Esophagus muscularis mucosa (tissue), 4 donors: ENCODE measurements at regions not wholly inside any gene's neighbourhood (a gene's known extent, or its start where the extent isn't known, plus 50 kb on each side); places are given as distances from the start of the nearest gene placed in this dataset.

Experiments
- EP300 ChIP-seq: sonication (generic); formaldehyde crosslinking; IDR thresholded peaks from one replicate; pipeline ENCODE4 v1.6.1; 2017; ENCODE audit warnings: antibody characterized with exemption
- POLR2A ChIP-seq: fragments of 450-650 bp; IDR thresholded peaks from one replicate; pipeline ENCODE4 v1.6.1; 2017; ENCODE audit warnings: antibody characterized with exemption, moderate library complexity, mild to moderate bottlenecking, low read depth
- TF ChIP-seq, protein P1 (sequence below), 3 experiments: fragments of 200-600 bp in 2 of 3; fragments of 450-650 bp in 1 of 3; sonication (generic) in 2 of 3; IDR thresholded peaks; one replicate each; pipeline ENCODE4 v1.5.1; 2017 to 2019; ENCODE audit warnings: antibody characterized with exemption in 3 of 3, mild to moderate bottlenecking in 2 of 3, moderate library complexity in 1 of 3

DNA sequence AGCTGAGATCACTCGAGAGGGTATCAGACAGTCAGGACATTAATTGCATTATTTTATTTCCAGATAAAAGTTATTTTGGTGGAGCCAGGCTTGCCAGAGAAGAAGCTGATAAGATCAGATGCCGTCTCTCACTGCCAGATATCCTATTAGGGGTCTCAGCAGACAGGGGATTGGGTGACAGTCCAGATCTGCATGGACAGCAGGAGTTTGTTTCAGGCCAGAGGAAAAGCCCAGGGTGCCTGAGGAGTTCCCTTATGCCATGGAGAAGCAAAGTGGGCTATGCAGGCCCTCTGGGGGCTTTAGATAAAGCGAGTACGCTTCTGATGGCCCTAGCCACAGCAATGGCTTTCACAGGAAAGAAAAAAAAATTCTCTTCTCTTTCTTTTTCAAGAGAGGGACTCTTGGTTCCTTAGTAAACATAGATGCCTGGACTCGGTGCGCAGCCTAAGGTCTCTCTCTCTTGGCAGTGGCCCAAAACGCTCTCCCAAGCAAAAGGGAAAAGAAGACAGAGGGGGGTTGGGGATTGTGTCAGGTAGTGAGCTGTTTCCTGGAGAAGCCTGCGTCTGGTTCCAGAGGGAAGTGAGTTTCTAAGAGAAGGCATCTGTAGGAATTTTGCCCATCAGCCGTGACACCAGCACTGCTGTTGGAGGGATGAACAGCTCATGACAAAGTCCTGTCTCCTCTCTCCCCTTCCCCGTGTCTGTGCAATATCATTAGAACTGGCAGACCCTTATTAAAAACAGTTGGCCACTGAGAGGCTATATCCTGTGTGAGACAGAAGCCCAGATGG is 166.3 kb upstream of the FOXF1 start:
- no peak for TF ChIP-seq EP300
- TF ChIP-seq, protein P1, sequence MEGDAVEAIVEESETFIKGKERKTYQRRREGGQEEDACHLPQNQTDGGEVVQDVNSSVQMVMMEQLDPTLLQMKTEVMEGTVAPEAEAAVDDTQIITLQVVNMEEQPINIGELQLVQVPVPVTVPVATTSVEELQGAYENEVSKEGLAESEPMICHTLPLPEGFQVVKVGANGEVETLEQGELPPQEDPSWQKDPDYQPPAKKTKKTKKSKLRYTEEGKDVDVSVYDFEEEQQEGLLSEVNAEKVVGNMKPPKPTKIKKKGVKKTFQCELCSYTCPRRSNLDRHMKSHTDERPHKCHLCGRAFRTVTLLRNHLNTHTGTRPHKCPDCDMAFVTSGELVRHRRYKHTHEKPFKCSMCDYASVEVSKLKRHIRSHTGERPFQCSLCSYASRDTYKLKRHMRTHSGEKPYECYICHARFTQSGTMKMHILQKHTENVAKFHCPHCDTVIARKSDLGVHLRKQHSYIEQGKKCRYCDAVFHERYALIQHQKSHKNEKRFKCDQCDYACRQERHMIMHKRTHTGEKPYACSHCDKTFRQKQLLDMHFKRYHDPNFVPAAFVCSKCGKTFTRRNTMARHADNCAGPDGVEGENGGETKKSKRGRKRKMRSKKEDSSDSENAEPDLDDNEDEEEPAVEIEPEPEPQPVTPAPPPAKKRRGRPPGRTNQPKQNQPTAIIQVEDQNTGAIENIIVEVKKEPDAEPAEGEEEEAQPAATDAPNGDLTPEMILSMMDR (IDR thresholded peaks at IDR 0.05): no peak
- no peak for TF ChIP-seq POLR2A
